Urinary bladder (tissue), 3 donors: ENCODE measurements at regions not wholly inside any gene's neighbourhood (a gene's known extent, or its start where the extent isn't known, plus 50 kb on each side); places are given as distances from the start of the nearest gene placed in this dataset.

Experiments used
- DNase-seq: peaks from one replicate; pipeline ENCODE4 v3.0.0-alpha.2; 2015; ENCODE audit errors: extremely low spot score
- H3K27ac ChIP-seq: one replicate; pipeline ENCODE4 v1.5.1; 2013; ENCODE audit warnings: low read depth, mild to moderate bottlenecking, moderate library complexity
- H3K36me3 ChIP-seq: one replicate; pipeline ENCODE4 v1.6.1; 2013; ENCODE audit warnings: mild to moderate bottlenecking, moderate library complexity; ENCODE audit not compliant: insufficient read depth
- H3K4me1 ChIP-seq: one replicate; pipeline ENCODE4 v1.6.1; 2013; ENCODE audit warnings: mild to moderate bottlenecking, moderate library complexity; ENCODE audit not compliant: insufficient read depth
- H3K4me3 ChIP-seq: one replicate; pipeline ENCODE4 v1.5.1; 2013; ENCODE audit warnings: low read depth, low read length
- WGBS: extraction: QIAGEN DNeasy Blood & Tissue Kit; methylation state at CpG from one replicate; pipeline ENCODE4 v1.1.7; 2013; 5-methylcytosine and 5-hydroxymethylcytosine counted together
- donor health status: healthy with polysubstance abuse.
- donor health status: healthy.

GRCh38 chr6:44576132-44576631, 188.7 kb downstream of the CDC5L start:
- no peak for DNase-seq
- 39% methylated on average over 1 of the region's 1 CpG for WGBS
- no peaks in the 10 kb centered on the region for H3K4me1 ChIP-seq
- no peak overlapping the region for H3K4me3 ChIP-seq
- no peak overlapping the region for H3K27ac ChIP-seq
- H3K36me3 ChIP-seq, result no peaks in the 10 kb centered on the region

GRCh38 chr6:44580901-44581300, 193.4 kb downstream of the CDC5L start:
- no peak for DNase-seq
- Histone ChIP-seq H3K4me3 (no peak overlapping the region), H3K27ac (no peak overlapping the region), H3K36me3 (no peaks in the 10 kb centered on the region), H3K4me1 (no peaks in the 10 kb centered on the region)
- WGBS, result 70% methylated on average over 5 of the region's 5 CpGs

GRCh38 chr6:44582930-44583329, 195.4 kb downstream of the CDC5L start:
- Histone ChIP-seq H3K4me3 (no peak overlapping the region), H3K4me1 (no peaks in the 10 kb centered on the region), H3K27ac (no peak overlapping the region), H3K36me3 (no peaks in the 10 kb centered on the region)
- DNase-seq, result no peak
- WGBS, result 96% methylated on average over 1 of the region's 1 CpG

- Histone ChIP-seq H3K36me3 (no peaks in the 10 kb centered on the region), H3K4me1 (no peaks in the 10 kb centered on the region), H3K4me3 (no peak overlapping the region), H3K27ac (no peak overlapping the region)
- WGBS, result 84% methylated on average over 1 of the region's 1 CpG
- no peak for DNase-seq
Observed at GRCh38 chr6:44590471-44590870, 203.0 kb downstream of the CDC5L start.

GRCh38 chr6:44593539-44593944, 206.0 kb downstream of the CDC5L start:
- Histone ChIP-seq H3K36me3 (no peaks in the 10 kb centered on the region), H3K4me3 (no peak overlapping the region), H3K4me1 (no peaks in the 10 kb centered on the region), H3K27ac (no peak overlapping the region)
- WGBS, result 39% methylated on average over 2 of the region's 2 CpGs
- no peak for DNase-seq

GRCh38 chr6:44594481-44594880, 207.0 kb downstream of the CDC5L start:
- Histone ChIP-seq H3K27ac (no peak overlapping the region), H3K4me1 (no peaks in the 10 kb centered on the region), H3K36me3 (no peaks in the 10 kb centered on the region), H3K4me3 (no peak overlapping the region)
- 48% methylated on average over 4 of the region's 4 CpGs for WGBS
- no peak for DNase-seq

- Histone ChIP-seq H3K4me3 (no peak overlapping the region), H3K36me3 (no peaks in the 10 kb centered on the region)
- 78% methylated on average over 5 of the region's 5 CpGs for WGBS
Observed at GRCh38 chr6:44598679-44599078, 211.2 kb downstream of the CDC5L start.

GRCh38 chr6:44599672-44600071, 212.2 kb downstream of the CDC5L start:
- no peak for DNase-seq
- Histone ChIP-seq H3K4me1 (no peaks in the 10 kb centered on the region), H3K4me3 (no peak overlapping the region), H3K27ac (no peak overlapping the region), H3K36me3 (no peaks in the 10 kb centered on the region)
- 71% methylated on average over 3 of the region's 3 CpGs for WGBS

More at GRCh38 chr6:44598679-44599078, 211.2 kb downstream of the CDC5L start:
- Histone ChIP-seq H3K4me1 (no peaks in the 10 kb centered on the region), H3K27ac (no peak overlapping the region)
- no peak for DNase-seq

- Histone ChIP-seq H3K4me1 (no peaks in the 10 kb centered on the region), H3K27ac (no peak overlapping the region), H3K36me3 (no peaks in the 10 kb centered on the region), H3K4me3 (no peak overlapping the region)
- WGBS, result 79% methylated on average over 9 of the region's 9 CpGs
- no peak for DNase-seq
Observed at GRCh38 chr6:44603044-44603686, 215.7 kb downstream of the CDC5L start.

- H3K27ac ChIP-seq, result no peak overlapping the region
- no peak for DNase-seq
- H3K36me3 ChIP-seq, result no peaks in the 10 kb centered on the region
- 65% methylated on average over 8 of the region's 8 CpGs for WGBS
- H3K4me1 ChIP-seq, result no peaks in the 10 kb centered on the region
- H3K4me3 ChIP-seq, result no peak overlapping the region
Observed at GRCh38 chr6:44606504-44606903, 219.0 kb downstream of the CDC5L start.

- Histone ChIP-seq H3K27ac (no peak overlapping the region), H3K4me3 (no peak overlapping the region), H3K36me3 (no peaks in the 10 kb centered on the region), H3K4me1 (no peaks in the 10 kb centered on the region)
- DNase-seq, result no peak
- 76% methylated on average over 6 of the region's 6 CpGs for whole genome bisulfite sequencing
Observed at GRCh38 chr6:44606976-44607375, 219.5 kb downstream of the CDC5L start.

GRCh38 chr6:44608175-44608574, 220.7 kb downstream of the CDC5L start:
- H3K36me3 ChIP-seq, result no peaks in the 10 kb centered on the region
- H3K4me1 ChIP-seq, result no peaks in the 10 kb centered on the region
- no peak for DNase-seq
- H3K27ac ChIP-seq, result no peak overlapping the region
- H3K4me3 ChIP-seq, result no peak overlapping the region
- WGBS, result 87% methylated on average over 4 of the region's 4 CpGs

GRCh38 chr6:44609051-44609612, 221.6 kb downstream of the CDC5L start:
- Histone ChIP-seq H3K27ac (no peak overlapping the region), H3K4me1 (no peaks in the 10 kb centered on the region), H3K36me3 (no peaks in the 10 kb centered on the region), H3K4me3 (no peak overlapping the region)
- WGBS, result 91% methylated on average over 1 of the region's 1 CpG
- DNase-seq, result no peak

- H3K27ac ChIP-seq, result no peak overlapping the region
- DNase-seq, result no peak
- H3K36me3 ChIP-seq, result no peaks in the 10 kb centered on the region
- no peak overlapping the region for H3K4me3 ChIP-seq
- no peaks in the 10 kb centered on the region for H3K4me1 ChIP-seq
- WGBS, result 84% methylated on average over 3 of the region's 3 CpGs
Observed at GRCh38 chr6:44614396-44614795, 226.9 kb downstream of the CDC5L start.
